ENCODE measurements at regions not wholly inside any gene's neighbourhood (a gene's known extent, or its start where the extent isn't known, plus 50 kb on each side); places are given as distances from the start of the nearest gene placed in this dataset.

DNA sequence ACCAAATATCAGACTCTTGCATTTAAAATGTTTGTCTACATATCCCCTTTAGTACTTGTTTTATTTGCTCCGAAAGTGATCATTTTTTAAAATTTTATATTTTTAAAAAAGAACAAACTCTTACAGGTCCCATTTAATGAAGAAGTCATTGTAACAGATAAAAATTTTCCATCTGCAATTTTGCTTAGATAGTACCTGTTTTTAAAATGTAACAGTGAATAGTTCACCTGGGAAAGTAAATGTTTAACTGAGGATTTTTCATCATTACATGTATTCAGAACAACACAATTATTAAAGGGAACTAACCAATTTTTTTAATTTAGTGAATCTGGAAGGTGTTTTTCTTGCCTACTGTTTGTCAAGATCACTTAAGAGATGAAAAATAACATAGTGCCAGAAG lies 1099.5 kb upstream of the PHF14 start:
- DNase-seq, result no peak

DNA sequence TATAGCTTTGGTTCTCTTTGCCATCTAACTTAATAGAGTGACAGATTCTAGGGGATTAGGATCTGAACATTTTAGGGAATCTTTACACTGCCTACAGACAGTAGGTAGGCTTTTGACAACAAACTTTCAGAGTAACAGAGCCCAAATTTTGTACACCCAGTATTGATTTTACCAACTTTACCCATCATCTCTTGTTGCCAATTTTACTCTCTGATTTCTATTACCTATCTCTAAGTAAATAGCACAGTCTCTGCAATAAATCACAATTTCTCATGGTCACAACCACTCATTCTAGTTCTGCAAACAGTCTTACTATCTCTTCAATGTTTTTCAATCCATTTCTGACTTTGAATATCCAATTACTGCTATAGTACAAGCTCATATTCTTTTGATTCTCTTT lies 1097.6 kb upstream of the PHF14 start:
- DNase-seq, result no peak

DNA sequence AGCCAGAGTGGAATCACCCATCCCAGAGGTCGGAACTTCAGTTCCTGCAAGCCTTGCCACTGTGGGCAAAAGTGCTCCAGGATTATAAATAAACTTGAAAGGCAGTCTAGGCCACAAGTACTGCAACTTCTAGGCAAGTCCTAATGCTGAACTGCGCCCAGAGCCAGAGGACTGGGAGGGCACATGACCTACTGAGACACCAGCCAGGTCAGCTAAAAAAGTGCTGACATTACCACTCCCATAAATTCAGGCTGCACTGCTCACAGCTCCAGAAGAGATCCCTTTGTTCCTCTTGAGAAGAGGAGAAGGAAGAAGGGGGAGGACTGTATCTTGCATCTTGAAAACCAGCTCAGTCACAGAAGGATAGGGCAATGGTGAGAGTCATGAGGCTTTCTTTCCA lies 1084.1 kb upstream of the PHF14 start:
- no peak for DNase-seq

DNA sequence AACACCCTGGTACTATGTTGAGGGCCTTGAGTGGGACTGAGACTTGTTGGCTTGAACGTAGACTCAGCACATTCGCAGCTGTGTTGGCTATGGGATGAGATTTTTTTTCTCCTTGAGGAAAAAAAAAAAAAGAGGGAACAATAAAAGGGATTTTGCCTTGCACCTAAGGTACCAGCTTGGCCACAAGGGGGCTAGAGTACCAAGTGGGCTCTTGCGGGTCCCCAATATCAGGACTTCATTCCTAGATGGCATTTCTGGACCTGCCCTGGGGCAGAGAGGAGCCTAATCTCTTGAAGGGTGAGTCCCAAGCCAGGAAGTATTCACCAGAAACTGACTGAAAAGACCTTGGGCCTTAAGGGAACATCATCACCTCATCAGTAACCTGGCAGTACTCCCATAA lies 1083.6 kb upstream of the PHF14 start:
- no peak for DNase-seq

DNA sequence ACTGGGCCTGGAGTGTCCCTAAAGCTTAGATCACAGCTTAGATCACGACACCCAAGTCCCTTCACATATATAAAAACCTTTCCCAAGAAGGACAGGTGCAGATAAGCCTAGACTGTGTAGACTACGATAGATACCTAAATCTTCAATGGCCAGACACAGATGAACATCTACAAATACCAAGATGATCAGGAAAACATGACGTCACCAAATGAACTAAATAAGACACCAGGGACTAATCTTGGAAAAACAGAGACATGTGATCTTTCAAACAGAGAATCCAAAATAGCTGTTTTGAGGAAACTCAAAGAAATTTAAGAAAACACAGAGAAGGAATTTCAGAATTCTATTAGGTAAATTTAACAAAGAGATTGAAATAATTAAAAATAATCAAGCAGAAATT lies 1082.6 kb upstream of the PHF14 start:
- no peak for DNase-seq

DNA sequence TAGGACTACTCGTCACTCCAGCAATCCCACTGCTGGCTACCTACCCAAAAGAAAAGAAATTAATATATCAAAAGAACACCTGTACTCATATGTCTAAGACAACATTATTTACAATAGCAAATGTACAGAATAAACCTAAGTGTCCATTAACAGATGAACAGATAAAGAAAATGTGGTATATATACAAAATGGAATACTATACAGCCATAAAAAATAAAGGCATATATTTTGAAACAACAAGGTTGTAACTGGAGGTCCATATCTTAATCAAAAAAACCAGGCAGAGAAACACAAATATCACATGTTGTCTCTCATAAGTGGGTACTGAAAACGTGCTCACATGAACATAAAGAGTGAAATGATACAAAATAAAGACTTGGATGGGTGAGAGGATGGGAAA lies 1073.3 kb upstream of the PHF14 start:
- DNase-seq, result no peak

DNA sequence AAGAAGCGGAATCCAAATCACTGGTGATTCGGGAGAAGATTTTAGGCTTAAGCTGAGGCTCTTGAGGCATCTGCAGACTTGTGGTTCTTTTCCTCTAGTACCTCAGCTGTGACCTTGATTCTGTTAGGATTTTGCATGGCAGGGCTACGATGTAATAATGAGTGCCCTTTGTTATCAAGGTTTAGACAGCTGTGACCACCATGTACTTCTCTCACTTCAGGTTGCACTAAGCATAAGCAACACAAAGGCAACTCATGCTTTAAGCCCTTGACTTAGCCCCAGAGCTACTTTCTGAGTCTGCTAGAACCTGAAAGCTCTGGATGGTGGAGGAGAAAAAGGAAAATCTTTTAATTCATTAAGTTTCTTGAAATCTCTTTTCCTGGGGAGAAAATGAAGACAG lies 1052.3 kb upstream of the PHF14 start:
- DNase-seq, result no peak

DNA sequence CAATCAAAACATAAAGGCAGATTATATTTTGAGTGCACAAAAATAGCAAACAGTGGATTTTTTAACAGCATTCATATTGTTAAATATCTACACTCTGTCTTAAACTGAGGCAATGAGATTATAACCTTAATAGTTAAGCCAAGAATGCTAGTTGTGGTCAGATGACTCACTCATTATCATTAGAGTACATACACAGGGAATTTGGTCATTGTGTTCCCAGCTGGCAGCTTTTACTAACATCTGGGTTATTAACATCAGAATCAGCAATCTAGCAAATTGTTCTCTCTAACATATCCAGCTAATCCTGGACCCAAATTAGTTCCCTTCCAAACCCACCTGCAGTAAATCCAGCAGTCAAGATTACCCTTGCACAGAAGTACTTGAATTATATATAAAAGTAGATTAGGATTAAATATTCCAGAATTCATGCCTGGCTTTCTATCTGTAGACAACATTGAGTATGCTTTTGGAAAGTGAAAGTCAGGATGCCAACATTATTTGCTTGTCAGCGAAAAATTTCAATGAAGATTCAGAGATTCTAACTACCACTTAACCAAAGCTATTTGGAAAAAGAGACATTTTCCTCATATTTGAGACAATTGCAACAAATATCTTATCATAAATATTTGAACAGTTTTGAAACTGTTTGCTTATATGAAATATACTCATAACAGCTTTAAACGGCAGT lies 1035.6 kb upstream of the PHF14 start:
- DNase-seq, result no peak

DNA sequence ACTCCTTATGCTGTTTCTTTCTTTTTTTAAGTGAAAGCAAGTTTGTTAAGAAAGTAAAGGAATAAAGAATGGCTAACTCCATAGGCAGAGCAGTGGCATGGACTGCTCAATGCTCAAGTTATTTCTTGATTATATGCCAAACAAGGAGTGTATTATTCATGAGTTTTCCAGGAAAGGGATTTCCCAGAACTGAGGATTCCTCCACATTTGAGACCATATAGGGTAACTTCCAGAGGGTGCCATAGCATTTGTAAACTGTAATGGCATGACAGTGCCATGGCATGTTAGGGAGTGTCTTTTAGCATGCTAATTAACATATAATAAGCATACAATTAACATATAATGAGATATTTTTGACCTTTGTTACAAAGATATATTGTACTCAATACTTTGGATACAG lies 1034.5 kb upstream of the PHF14 start:
- no peak for DNase-seq

DNA sequence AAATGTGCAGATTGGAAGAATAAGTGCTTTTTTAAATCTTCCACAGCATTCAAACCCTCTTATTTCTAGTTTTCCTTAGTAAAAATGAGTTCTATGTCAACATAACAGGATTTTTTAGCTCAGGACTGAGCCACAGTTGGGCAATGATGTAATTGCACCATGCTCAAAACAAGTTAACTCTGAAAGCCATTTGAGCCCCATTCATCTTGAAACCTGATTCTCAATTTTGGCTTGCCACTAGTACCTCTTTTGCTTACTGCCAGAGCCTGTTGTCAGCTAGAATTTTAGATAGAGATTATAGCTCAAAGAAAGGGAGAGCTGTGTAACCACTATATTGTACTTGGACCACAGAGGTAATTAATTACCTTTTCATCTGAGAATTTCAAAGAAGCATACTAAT lies 1028.5 kb upstream of the PHF14 start:
- no peak for DNase-seq

DNA sequence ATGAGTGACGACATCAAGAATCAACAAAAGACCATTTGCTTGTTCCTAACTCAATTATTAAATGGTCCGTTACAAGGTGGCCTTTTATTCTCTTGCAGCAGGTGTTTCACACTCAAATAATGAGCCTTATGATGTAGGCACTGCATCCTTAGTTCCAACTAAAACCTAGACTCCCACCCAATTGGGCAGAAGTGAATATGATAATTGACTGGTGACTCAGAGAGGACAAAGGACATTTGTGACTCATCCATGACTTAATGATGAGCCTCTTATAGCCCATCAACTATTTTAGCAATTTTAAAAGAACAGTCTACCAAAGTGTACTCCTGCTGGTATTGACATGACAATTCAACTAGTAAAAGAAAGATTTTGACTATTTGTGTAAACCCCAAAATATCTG lies 1027.8 kb upstream of the PHF14 start:
- DNase-seq, result no peak

DNA sequence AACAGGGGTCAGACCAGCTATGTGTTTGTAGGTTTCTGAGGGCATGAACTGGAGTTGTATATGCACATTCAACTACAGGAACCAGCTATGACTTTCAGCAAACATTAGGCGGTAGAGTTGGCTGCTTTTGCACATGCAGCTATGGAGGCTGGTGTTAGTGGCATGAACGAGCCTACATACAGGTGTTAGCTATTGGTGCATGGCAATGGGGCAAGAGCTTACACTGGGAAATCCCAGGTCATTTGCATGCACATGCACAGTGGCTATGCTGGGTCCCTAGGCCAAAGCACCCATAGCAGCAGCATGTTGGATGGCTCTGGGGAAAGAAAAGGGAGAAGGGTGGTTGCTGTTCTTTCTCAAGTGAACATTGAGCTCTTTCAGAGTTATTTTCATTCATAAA lies 1018.5 kb upstream of the PHF14 start:
- no peak for DNase-seq

DNA sequence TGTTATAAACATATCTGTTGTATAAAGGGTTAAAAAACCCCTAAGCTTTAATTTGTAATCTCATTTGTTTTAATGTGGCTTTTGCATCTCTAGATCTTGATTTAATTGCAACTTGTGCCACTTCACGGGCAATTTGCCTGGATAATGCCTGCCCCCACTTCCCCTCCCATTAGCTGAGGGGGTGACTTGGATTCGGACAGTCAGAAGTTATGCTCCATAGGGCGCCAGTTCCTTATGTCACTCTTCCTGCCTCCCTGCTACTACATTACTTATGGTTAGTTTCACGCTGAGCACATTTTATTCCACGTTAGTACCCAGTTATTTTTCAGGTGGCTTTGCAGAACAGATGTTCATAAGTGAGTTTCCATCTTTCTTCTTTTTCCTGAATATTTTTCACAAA lies 1015.2 kb upstream of the PHF14 start:
- no peak for DNase-seq

DNA sequence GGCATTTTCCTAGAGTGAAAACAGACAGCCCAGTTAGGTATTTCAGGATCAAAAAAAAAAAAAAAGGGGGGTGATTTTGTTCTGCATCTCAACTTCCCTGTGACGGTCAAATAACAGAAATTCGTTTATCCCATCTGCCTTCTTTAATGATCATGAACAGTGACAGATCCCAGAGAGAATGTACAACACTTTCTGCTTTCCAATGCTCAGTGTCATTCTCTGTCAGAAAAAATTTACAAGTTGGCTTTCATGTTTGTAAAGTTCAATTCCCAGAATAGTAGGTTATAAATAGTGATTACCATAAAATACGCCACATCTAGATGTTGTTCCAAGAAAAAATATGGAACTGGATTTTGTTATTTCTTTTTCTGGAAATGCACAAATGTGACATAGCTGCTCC lies 1013.2 kb upstream of the PHF14 start:
- DNase-seq, result no peak

DNA sequence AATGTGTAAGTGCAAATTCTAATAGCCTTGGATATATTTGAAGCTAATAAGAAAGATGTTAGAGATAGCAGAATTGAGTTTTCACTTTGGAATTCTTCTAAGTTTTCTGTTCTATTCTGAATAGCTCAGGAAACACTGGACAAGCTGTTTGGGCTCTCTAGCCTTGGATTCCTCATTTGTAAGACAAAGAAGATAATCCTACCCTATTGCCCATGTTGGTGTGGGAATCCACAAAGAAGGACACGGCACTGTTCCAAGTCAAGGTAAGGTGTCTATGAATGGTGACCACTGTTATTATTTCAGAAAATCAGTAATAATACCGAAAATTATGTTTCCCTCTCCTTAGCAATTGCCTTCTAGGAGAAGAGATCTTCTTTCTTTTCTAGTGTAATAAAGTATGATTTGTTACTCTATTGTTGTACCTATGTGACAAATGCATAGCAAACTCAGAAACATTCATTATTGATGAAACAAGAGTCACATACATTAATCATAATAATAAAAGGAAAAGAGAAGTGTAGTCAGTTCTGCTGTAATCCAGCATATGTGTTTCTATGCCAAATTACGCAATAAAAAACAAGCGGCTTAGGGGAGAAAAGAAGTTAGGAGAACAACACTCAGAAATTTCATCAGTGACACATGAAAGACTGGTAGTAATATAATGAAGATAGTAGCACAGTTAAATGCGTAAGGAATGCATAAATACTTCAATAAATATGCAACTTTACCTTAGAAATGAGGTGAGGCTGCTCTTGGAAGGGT lies 1012.3 kb upstream of the PHF14 start:
- DNase-seq, result no peak

DNA sequence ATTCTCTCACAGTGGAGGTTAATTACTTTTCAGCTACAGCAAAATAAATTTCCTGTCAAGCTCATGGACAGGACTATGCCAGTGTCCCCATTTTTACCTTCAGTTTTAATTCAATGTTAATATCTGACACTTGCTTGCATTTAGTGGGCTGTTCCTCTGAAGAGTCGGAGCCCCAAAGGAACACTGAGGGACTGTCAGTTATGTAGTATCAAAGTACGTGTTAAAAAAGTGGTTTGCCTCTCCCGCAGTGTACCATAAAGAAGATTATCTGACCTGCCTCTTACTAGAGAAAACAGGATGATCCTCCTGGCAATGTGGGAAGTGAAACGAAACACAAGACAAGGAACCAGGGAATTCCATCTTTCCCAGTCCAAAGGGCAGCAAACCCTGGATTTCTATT lies 1010.9 kb upstream of the PHF14 start:
- DNase-seq, result no peak

DNA sequence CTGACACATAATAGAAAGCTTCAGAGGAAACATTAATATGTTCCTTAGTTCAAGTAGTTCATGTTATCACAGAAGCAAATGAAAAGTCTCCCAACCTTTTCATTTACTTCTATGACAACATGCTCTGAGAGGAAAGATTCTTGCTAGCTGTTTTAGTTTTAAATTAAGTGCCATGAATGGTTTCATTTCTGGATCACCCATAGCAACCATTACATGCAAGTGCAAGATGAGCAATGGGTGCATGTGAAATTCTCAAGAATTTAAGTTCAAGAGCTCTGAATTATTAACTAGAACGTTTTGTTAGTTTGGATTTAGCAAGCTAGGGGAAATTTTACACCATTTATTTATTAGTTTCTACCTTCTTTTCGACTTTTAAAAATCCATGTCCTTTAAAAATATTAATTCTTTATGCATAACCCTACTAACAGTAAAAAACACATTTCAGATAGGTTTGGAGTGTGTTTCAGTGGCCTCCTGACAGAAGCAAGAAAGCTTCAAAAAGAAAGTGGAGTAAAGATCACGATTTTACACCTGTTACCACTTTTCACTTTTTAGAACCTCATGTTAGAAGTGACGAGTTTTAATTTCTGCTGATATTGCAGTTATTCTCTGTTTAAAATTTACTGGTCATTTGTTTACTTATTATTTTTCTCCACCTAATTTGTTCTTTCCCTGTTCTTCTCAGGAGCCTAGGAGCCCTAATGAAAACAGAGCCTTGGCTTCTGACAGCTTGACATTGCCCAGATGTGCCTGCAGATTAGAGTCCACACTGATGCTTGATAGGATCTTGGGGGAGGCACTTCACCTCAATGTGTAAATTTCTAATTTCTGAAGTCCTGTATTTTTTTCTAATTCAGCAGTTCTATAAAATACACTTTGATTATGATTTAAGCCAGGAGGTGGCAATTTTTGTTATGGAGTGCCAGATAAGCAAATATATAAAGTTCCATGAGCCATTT lies 995.3 kb upstream of the PHF14 start:
- DNase-seq, result no peak

DNA sequence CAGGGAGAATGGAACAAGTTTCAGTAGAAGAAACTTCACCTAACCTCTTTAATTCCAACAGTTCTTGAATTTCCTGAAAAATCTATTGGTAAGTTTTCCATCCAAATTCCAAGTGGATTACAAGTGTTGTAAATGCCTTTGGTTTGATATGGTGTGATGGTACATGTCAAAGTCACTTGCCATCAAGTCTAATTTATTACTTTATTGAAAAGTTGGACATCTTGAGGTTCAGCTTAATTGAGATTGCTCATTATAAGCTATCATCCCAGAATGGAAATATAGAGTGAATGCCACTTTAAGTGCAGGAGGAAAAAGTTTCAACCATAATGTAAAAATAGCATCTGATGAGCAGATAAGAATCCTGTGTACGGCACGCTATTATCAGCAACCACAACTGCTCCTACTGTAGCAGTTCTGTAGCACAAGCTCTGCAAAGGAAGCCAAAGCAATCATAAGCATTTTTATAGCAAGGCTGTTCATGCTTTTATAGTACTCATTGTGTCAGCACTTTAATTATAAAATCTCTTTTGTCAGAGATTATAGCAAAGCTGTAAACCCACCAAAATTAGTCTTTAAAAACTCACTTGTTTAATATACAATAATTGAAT lies 991.8 kb upstream of the PHF14 start:
- DNase-seq, result no peak

DNA sequence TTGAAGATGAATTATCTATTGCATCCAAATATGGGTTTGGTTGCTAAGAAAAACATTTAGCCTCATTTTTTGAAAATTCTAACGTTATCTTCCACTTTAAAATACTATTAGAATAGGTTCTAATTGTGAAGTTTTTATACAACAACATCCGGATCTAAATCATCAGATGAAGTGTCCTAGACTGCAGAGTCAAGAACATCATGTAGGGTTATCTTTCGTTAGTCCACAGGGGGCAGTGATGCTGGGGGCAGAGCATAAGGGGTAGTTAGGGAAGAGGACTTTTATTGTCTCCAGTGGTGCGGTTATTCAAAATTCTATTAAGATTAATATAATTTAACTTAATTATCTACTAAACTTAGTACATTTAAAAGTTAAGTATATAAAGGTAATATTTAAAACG lies 990.6 kb upstream of the PHF14 start:
- no peak for DNase-seq

DNA sequence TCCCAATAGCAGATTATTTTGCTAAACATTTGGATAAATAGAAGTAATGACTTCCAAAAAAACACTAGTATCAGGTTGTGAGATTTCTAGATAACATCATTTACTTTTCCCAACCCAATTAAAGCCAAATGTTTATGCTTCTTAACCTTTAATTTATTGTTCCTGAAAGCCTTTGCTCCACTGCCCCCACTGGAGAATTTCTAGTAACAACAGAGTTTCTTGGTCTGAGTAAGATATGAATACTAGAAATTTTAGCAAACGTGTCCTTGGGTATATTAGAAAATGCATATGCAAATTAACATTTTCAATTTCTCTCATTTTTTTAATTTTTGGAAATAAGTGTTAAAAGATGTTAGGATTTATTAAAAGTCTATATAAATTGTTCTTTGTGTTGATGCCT lies 958.0 kb upstream of the PHF14 start:
- no peak for DNase-seq

DNA sequence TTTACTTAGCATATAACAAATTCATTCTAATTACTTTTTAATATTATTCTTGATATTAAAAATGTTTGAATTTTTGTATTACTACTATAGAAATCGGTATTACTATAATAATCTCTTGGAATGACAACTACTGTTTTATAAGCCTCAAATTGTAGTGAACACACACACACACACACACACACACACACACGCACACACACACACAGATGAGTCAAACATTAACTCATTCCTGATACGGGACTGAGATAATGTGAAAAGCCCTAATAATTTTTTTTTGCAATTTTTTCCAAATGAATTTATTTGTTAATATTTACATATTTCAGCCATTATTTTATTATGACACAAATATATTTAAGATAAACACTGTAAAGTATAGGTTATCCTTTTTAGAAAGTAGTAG lies 951.2 kb upstream of the PHF14 start:
- no peak for DNase-seq

DNA sequence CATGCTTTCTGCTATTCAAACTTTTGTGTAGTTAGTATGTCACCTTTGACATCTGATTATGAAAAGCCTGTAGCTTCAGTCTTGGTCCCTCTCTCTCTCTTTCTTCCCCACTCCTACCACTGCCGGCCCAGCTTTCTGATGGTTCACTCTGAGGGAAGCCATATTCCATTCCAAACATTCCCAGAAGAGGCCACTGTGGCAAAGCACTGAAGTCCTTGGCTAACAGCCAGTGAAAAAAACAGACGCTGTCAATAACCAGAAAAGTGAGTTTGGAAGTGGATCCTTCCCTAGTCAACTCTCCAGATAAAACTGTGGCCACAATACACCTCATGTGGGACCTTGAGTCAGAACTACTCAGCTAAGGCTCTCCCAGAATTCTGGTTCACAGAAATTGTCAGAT lies 950.7 kb upstream of the PHF14 start:
- DNase-seq, result no peak

DNA sequence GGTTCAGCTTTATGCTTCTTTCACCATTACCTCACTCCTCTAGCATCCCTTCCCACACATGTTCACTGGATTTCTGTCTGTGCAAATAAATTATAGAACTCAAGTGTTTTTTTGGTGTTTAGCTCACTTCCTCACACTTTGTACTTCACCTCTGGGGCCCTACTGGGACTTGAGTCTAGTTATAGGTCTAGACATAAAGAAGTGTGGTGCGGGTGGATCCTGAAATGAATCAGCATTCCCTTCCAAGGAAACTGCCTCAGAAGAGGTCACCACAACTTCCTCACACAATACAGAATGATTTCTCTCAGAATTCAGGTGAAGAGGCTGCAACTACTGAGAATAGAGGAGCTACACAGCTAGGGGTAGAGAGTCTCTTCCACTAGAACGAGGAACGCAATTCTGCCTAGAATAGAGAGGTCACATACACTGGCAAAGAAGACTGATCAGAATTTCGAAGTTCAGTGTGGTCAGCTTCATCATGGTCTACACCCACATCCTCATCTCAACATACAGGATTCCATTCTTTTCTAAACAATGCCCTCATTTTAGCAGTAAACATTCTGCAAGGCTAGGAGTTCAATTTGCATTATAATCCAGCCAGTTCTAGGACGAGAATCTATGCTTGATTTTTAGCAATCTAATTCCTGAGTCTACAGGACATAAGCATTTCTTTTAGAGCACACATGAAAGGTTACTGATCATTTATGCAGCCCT lies 938.7 kb upstream of the PHF14 start:
- DNase-seq, result no peak

Data from stimulated activated CD4-positive, alpha-beta T cell treated with anti-CD3 and anti-CD28 coated beads, Interleukin-4, amount 100 ng/mL, for 24 hours (primary cell).